GM23338 (cell line): ENCODE measurements at regions not wholly inside any gene's neighbourhood (a gene's known extent, or its start where the extent isn't known, plus 50 kb on each side); places are given as distances from the start of the nearest gene placed in this dataset.

Source experiments
- ATAC-seq: fragments of 200-7000 bp; cut with Tn5 transposase; 3 replicates; pipeline ENCODE4 v1.9.1; 2020
- DNase-seq: peaks from one replicate; pipeline ENCODE4 v3.0.0-alpha.2; 2015; ENCODE audit warnings: low spot score
- H2AFZ ChIP-seq: fragments of 200-600 bp; sonication (generic); 2 replicates; pipeline ENCODE4 v1.8.0; 2016; ENCODE audit warnings: antibody characterized with exemption, mild to moderate bottlenecking, moderate library complexity
- H3F3A ChIP-seq: fragments of 200-600 bp; sonication (generic); replicated peaks from 2 replicates; pipeline ENCODE4 v1.8.0; 2017; ENCODE audit warnings: antibody characterized with exemption, mixed run types, low read depth
- H3K27ac ChIP-seq: fragments of 200-600 bp; sonication (generic); 2 replicates; pipeline ENCODE4 v1.6.1; 2016; ENCODE audit warnings: low read depth
- H3K27me3 ChIP-seq: fragments of 200-600 bp; sonication (generic); 2 replicates; pipeline ENCODE4 v1.8.0; 2016; ENCODE audit warnings: mild to moderate bottlenecking, mixed run types, moderate library complexity; ENCODE audit not compliant: insufficient read depth
- H3K36me3 ChIP-seq: fragments of 200-600 bp; sonication (generic); 2 replicates; pipeline ENCODE4 v1.8.0; 2016; ENCODE audit warnings: mild to moderate bottlenecking; ENCODE audit not compliant: insufficient read depth
- H3K4me1 ChIP-seq: fragments of 200-600 bp; sonication (generic); 2 replicates; pipeline ENCODE4 v1.8.0; 2016; ENCODE audit warnings: mild to moderate bottlenecking, moderate library complexity; ENCODE audit not compliant: insufficient read depth
- H3K4me2 ChIP-seq: fragments of 200-600 bp; sonication (generic); 2 replicates; pipeline ENCODE4 v1.7.1; 2017; ENCODE audit warnings: mixed run types
- H3K4me3 ChIP-seq: fragments of 200-600 bp; sonication (generic); 2 replicates; pipeline ENCODE4 v1.6.1; 2016; ENCODE audit warnings: mixed run types
- H3K79me2 ChIP-seq: fragments of 200-600 bp; sonication (generic); replicated peaks from 2 replicates; pipeline ENCODE4 v1.8.0; 2017; ENCODE audit warnings: mild to moderate bottlenecking; ENCODE audit not compliant: insufficient read depth
- H3K9me2 ChIP-seq: fragments of 200-600 bp; sonication (generic); 2 replicates; pipeline ENCODE4 v1.8.0; 2017; ENCODE audit not compliant: insufficient read depth
- H4K20me1 ChIP-seq: fragments of 200-600 bp; sonication (generic); replicated peaks from 2 replicates; pipeline ENCODE4 v1.8.0; 2017; ENCODE audit warnings: mild to moderate bottlenecking; ENCODE audit not compliant: insufficient read depth
- H3K27ac Mint-ChIP-seq: 2 replicates; pipeline ENCODE4 v1.8.0; 2020; ENCODE audit warnings: inconsistent platforms, mild to moderate bottlenecking, moderate library complexity, mixed read lengths
- H3K27me3 Mint-ChIP-seq: 3 replicates; pipeline ENCODE4 v1.8.0; 2022; ENCODE audit warnings: low read depth, mild to moderate bottlenecking, moderate library complexity, mixed read lengths, inconsistent platforms; ENCODE audit not compliant: insufficient read depth, poor library complexity
- H3K36me3 Mint-ChIP-seq: 3 replicates; pipeline ENCODE4 v1.8.0; 2021; ENCODE audit warnings: low read depth, mild to moderate bottlenecking, inconsistent platforms, moderate library complexity, mixed read lengths
- H3K4me1 Mint-ChIP-seq: 3 replicates; pipeline ENCODE4 v1.8.0; 2020; ENCODE audit warnings: mild to moderate bottlenecking, inconsistent platforms, mixed read lengths
- H3K4me3 Mint-ChIP-seq: 3 replicates; pipeline ENCODE4 v1.8.0; 2021; ENCODE audit warnings: moderate library complexity, mild to moderate bottlenecking, inconsistent platforms, mixed read lengths
- H3K9me3 Mint-ChIP-seq: 3 replicates; pipeline ENCODE4 v1.8.0; 2020; ENCODE audit warnings: moderate library complexity, mild to moderate bottlenecking, inconsistent platforms, mixed read lengths
- CREB1 ChIP-seq: fragments of 250-450 bp; sonication (Bioruptor Pico); IDR thresholded peaks from 2 replicates; pipeline ENCODE4 v1.5.0; 2020; ENCODE audit warnings: low read depth, mild to moderate bottlenecking, moderate library complexity
- CTCF ChIP-seq, 2 experiments: fragments of 200-600 bp in 1 of 2; sonication (generic) in 1 of 2; conservative IDR thresholded peaks; 2 replicates each; pipeline versions ENCODE4 v1.5.1 to v1.6.1; 2016 to 2017; ENCODE audit warnings: antibody characterized with exemption in 2 of 2, low read depth in 2 of 2, mild to moderate bottlenecking in 2 of 2, moderate library complexity in 1 of 2
- ETS1 ChIP-seq: IDR thresholded peaks from 2 replicates; pipeline ENCODE4 v1.6.1; 2016; ENCODE audit warnings: antibody characterized with exemption
- EZH2 ChIP-seq: fragments of 200-600 bp; sonication (generic); IDR thresholded peaks from one replicate; pipeline ENCODE4 v1.8.0; 2017; ENCODE audit warnings: antibody characterized with exemption, mild to moderate bottlenecking, low read depth; ENCODE audit not compliant: unreplicated experiment
- EZH2phosphoT487 ChIP-seq: fragments of 200-600 bp; sonication (generic); IDR thresholded peaks from one replicate; pipeline ENCODE4 v1.8.1; 2018; ENCODE audit warnings: antibody characterized with exemption; ENCODE audit not compliant: unreplicated experiment
- JUNB ChIP-seq: IDR thresholded peaks from one replicate; pipeline ENCODE4 v1.6.1; 2016; ENCODE audit warnings: antibody characterized with exemption; ENCODE audit not compliant: unreplicated experiment
- NANOG ChIP-seq: IDR thresholded peaks from 2 replicates; pipeline ENCODE4 v1.6.1; 2016; ENCODE audit warnings: antibody characterized with exemption, borderline replicate concordance
- POLR2AphosphoS5 ChIP-seq: IDR thresholded peaks from 2 replicates; pipeline ENCODE4 v1.6.1; 2016; ENCODE audit warnings: antibody characterized with exemption, low read depth
- REST ChIP-seq: IDR thresholded peaks from one replicate; pipeline ENCODE4 v1.6.1; 2018; ENCODE audit warnings: antibody characterized with exemption; ENCODE audit not compliant: unreplicated experiment
- STAT1 ChIP-seq: IDR thresholded peaks from one replicate; pipeline ENCODE4 v1.6.1; 2016; ENCODE audit warnings: antibody characterized with exemption; ENCODE audit not compliant: unreplicated experiment
- ZNF114 ChIP-seq: fragments of 250-450 bp; sonication (Bioruptor Pico); IDR thresholded peaks from 2 replicates; pipeline ENCODE4 v1.5.0; 2020; ENCODE audit warnings: mild to moderate bottlenecking, moderate library complexity
- ZNF331 ChIP-seq: fragments of 250-450 bp; sonication (Bioruptor Pico); IDR thresholded peaks from 2 replicates; pipeline ENCODE4 v1.5.0; 2020; ENCODE audit warnings: low read depth, mild to moderate bottlenecking, moderate library complexity
- ZNF462 ChIP-seq: fragments of 250-450 bp; sonication (Bioruptor Pico); IDR thresholded peaks from 2 replicates; pipeline ENCODE4 v1.5.0; 2020; ENCODE audit warnings: mild to moderate bottlenecking, moderate library complexity

DNA sequence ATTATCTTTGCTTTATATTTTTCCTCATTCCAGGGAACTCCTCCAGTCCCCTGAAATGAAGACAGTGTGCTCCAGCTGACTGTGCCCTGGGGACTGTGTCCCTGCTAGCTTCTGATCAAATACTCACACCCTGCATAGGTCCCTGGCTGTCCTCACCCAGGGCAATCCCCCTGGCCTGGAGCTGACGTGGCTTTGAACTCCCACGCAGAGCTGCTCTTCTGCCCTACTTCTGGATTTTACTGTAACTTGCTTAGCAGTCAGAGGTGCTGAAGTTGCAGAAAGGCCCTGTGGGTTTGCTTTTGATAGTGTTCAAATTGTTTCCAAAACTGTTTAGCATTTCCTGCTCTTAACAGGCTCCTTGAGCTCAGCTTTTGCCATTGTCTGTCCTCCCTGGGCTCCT lies 186.5 kb downstream of the FASLG start:
- peak; percentile 8 for DNase-seq
- H3K4me3 ChIP-seq: no peak overlapping the region
- H3K36me3 ChIP-seq: no peaks in the 10 kb centered on the region
- H4K20me1 ChIP-seq: no peaks in the 10 kb centered on the region
- no peak overlapping the region for H3K4me2 ChIP-seq
- Mint-ChIP-seq H3K4me1 (peaks cover 15% of the 10 kb centered on the region), H3K36me3 (no peaks in the 10 kb centered on the region), H3K4me3 (no peak overlapping the region), H3K27me3 (peaks cover 1% of the 10 kb centered on the region), H3K9me3 (no peaks in the 10 kb centered on the region), H3K27ac (no peak overlapping the region)
- H2AFZ ChIP-seq: peak overlapping the region; percentile 40; the same call in 1 of the 2 replicates
- ATAC-seq: peak; percentile 39; the same call in 1 of the 3 replicates
- H3K79me2 ChIP-seq: no peaks in the 10 kb centered on the region
- TF ChIP-seq EZH2phosphoT487: no peak
- no peak for TF ChIP-seq CREB1
- no peak for TF ChIP-seq ETS1
- no peak for TF ChIP-seq ZNF462 (CRISPR knock-in tag)
- no peak for TF ChIP-seq NANOG
- no peak for TF ChIP-seq JUNB
- TF ChIP-seq REST: no peak
- no peak for TF ChIP-seq ZNF331 (CRISPR knock-in tag)
- no peak for TF ChIP-seq CTCF (conservative IDR thresholded peaks at IDR 0.05; ENCODE audit: low read depth in 2 of 2)
- no peak for TF ChIP-seq POLR2AphosphoS5
- no peak for TF ChIP-seq EZH2
- no peak for TF ChIP-seq STAT1
- TF ChIP-seq ZNF114: no peak
- H3K27ac ChIP-seq: no peak overlapping the region
- no peaks in the 10 kb centered on the region for H3F3A ChIP-seq
- no peaks in the 10 kb centered on the region for H3K9me2 ChIP-seq
- no peaks in the 10 kb centered on the region for H3K27me3 ChIP-seq
- H3K4me1 ChIP-seq: peaks cover 16% of the 10 kb centered on the region; the same call in 1 of the 2 replicates
